ENCODE measurements at regions not wholly inside any gene's neighbourhood (a gene's known extent, or its start where the extent isn't known, plus 50 kb on each side); places are given as distances from the start of the nearest gene placed in this dataset.
A peak's percentile ranks its signal among the peaks of the same experiment; 100 is the strongest.

GRCh38 chr13:44237881-44238421, 135.7 kb upstream of the SERP2 start:
- ChIA-PET POLR2A (no interaction called here), CTCF (interaction anchor here (2.3 kb wide), 1 partner anchor 13 kb away, joined by 7 read pairs; no protein-coding TSS in a partner anchor)
- no peak for DNase-seq (ENCODE audit: extremely low spot score)
- TF ChIP-seq CTCF (IDR thresholded peaks at IDR 0.05; ENCODE audit: control extremely low read depth, extremely low read depth, low read depth, missing control alignments), result no peak

GRCh38 chr13:44240611-44241145, 132.9 kb upstream of the SERP2 start:
- no peak for TF ChIP-seq CTCF (IDR thresholded peaks at IDR 0.05; ENCODE audit: control extremely low read depth, extremely low read depth, low read depth, missing control alignments)
- DNase-seq (ENCODE audit: extremely low spot score), result no peak
- ChIA-PET POLR2A (no interaction called here), CTCF (no interaction called here)

GRCh38 chr13:44241638-44242037, 132.0 kb upstream of the SERP2 start:
- no peak for TF ChIP-seq CTCF (IDR thresholded peaks at IDR 0.05; ENCODE audit: control extremely low read depth, extremely low read depth, low read depth, missing control alignments)
- ChIA-PET CTCF (interaction anchor here (3.6 kb wide), 1 partner anchor 195 kb away, joined by 13 read pairs; no protein-coding TSS in a partner anchor), POLR2A (no interaction called here)
- no peak for DNase-seq (ENCODE audit: extremely low spot score)

GRCh38 chr13:44242766-44243165, 130.9 kb upstream of the SERP2 start:
- TF ChIP-seq CTCF (IDR thresholded peaks at IDR 0.05; ENCODE audit: control extremely low read depth, extremely low read depth, low read depth, missing control alignments), result no peak
- CTCF ChIA-PET, result interaction anchor here (1.1 to 3.6 kb wide), 6 partner anchors 9 to 196 kb away, joined by 3 to 13 read pairs (median 4); no protein-coding TSS in a partner anchor
- DNase-seq (ENCODE audit: extremely low spot score), result no peak
- POLR2A ChIA-PET, result no interaction called here

- peak; percentile 30 for TF ChIP-seq CTCF (IDR thresholded peaks at IDR 0.05; ENCODE audit: control extremely low read depth, extremely low read depth, low read depth, missing control alignments)
- ChIA-PET POLR2A (no interaction called here), CTCF (interaction anchor here (0.9 to 3.6 kb wide), 7 partner anchors 9 to 196 kb away, joined by 3 to 13 read pairs (median 4); no protein-coding TSS in a partner anchor)
- peak; percentile 45 for DNase-seq (ENCODE audit: extremely low spot score)
These were observed 130.3 kb upstream of the SERP2 start for GRCh38 chr13:44243198-44243857.

GRCh38 chr13:44244288-44244687, 129.3 kb upstream of the SERP2 start:
- ChIA-PET POLR2A (no interaction called here), CTCF (interaction anchor here (0.9 to 3.6 kb wide), 2 partner anchors 10 to 193 kb away, joined by 4 to 13 read pairs; no protein-coding TSS in a partner anchor)
- DNase-seq (ENCODE audit: extremely low spot score), result no peak
- no peak for TF ChIP-seq CTCF (IDR thresholded peaks at IDR 0.05; ENCODE audit: control extremely low read depth, extremely low read depth, low read depth, missing control alignments)

Measured in GM10248 (cell line).